OCI-LY7 (cell line): ENCODE measurements at regions not wholly inside any gene's neighbourhood (a gene's known extent, or its start where the extent isn't known, plus 50 kb on each side); places are given as distances from the start of the nearest gene placed in this dataset.

Source experiments
- BruUV-seq: library from RNA; stranded (reverse); fragments of 400-500 nt; replicated peaks from 2 replicates; lab custom pipeline; 2021; lab: Mats Ljungman, UMichigan
- CTCF ChIA-PET: fragments of 300-600 bp; sonication (Branson Sonifier 250); formaldehyde crosslinking; loops from one replicate; lab custom pipeline; 2022; ENCODE audit warnings: antibody characterized with exemption; ENCODE audit not compliant: unreplicated experiment; lab: Charles Lee
- POLR2A ChIA-PET: fragments of 300-600 bp; sonication (Branson Sonifier 250); formaldehyde crosslinking; loops from one replicate; lab custom pipeline; 2022; ENCODE audit warnings: antibody characterized with exemption; lab: Charles Lee
- DNase-seq: peaks from one replicate; pipeline ENCODE4 v3.0.0-alpha.2; 2015; ENCODE audit warnings: low spot score
- H2AFZ ChIP-seq: fragments of 200-600 bp; sonication (generic), shearing (Covaris generic); 2 replicates; pipeline ENCODE4 v1.6.1; 2014; ENCODE audit warnings: mild to moderate bottlenecking, antibody characterized with exemption, low read length, moderate library complexity
- H3K27ac ChIP-seq: fragments of 200-600 bp; sonication (generic); 2 replicates; pipeline ENCODE4 v1.5.1; 2014; ENCODE audit warnings: mixed run types, low read depth, mild to moderate bottlenecking, moderate library complexity, low read length, inconsistent platforms; ENCODE audit not compliant: poor library complexity, severe bottlenecking
- H3K36me3 ChIP-seq: fragments of 200-600 bp; sonication (generic); 2 replicates; pipeline ENCODE4 v1.6.1; 2014; ENCODE audit warnings: mild to moderate bottlenecking, antibody characterized with exemption, low read length, moderate library complexity, mixed read lengths; ENCODE audit not compliant: insufficient read depth
- H3K4me1 ChIP-seq: fragments of 200-600 bp; sonication (generic); 2 replicates; pipeline ENCODE4 v1.5.1; 2014; ENCODE audit warnings: mild to moderate bottlenecking, low read length; ENCODE audit not compliant: insufficient read depth, poor library complexity, severe bottlenecking
- H3K4me2 ChIP-seq: fragments of 200-600 bp; sonication (generic); 2 replicates; pipeline ENCODE4 v1.6.1; 2014; ENCODE audit warnings: mild to moderate bottlenecking, low read length
- H3K4me3 ChIP-seq: fragments of 200-600 bp; sonication (generic); 2 replicates; pipeline ENCODE4 v1.5.1; 2014; ENCODE audit warnings: mild to moderate bottlenecking, low read depth, low read length; ENCODE audit not compliant: poor library complexity, severe bottlenecking
- H3K79me2 ChIP-seq: fragments of 200-600 bp; sonication (generic); 2 replicates; pipeline ENCODE4 v1.6.1; 2016; ENCODE audit warnings: low read depth, mild to moderate bottlenecking, low read length, moderate library complexity, mixed read lengths; ENCODE audit not compliant: insufficient read depth
- H3K9me2 ChIP-seq: fragments of 200-600 bp; sonication (generic); 2 replicates; pipeline ENCODE4 v1.6.1; 2016; ENCODE audit warnings: mild to moderate bottlenecking, low read length, mixed read lengths; ENCODE audit not compliant: insufficient read depth
- H3K9me3 ChIP-seq: fragments of 200-600 bp; sonication (generic); 2 replicates; pipeline ENCODE4 v1.6.1; 2014; ENCODE audit warnings: mild to moderate bottlenecking, mixed run types, low read length, mixed read lengths
- H4K20me1 ChIP-seq: fragments of 200-600 bp; sonication (generic); 2 replicates; pipeline ENCODE4 v1.6.1; 2014; ENCODE audit warnings: mild to moderate bottlenecking, antibody characterized with exemption, low read length, moderate library complexity, mixed read lengths; ENCODE audit not compliant: insufficient read depth
- EZH2phosphoT487 ChIP-seq: fragments of 200-600 bp; sonication (generic); IDR thresholded peaks from 2 replicates; pipeline ENCODE4 v1.6.1; 2018; ENCODE audit warnings: low read depth, borderline replicate concordance, mild to moderate bottlenecking, mixed run types, antibody characterized with exemption, low read length, moderate library complexity, mixed read lengths
- intact Hi-C: fragments of 100-400 bp; cut with micrococcal nuclease; formaldehyde crosslinking; loops from one replicate; pipeline ENCODE4 v1.10.0; 2022; ENCODE audit not compliant: unreplicated experiment
- TF ChIP-seq, protein P1 (sequence below): fragments of 200-600 bp; sonication (generic); conservative IDR thresholded peaks from 2 replicates; pipeline ENCODE4 v1.5.1; 2014; ENCODE audit warnings: mild to moderate bottlenecking, antibody characterized with exemption, low read length, moderate library complexity, mixed read lengths

DNA sequence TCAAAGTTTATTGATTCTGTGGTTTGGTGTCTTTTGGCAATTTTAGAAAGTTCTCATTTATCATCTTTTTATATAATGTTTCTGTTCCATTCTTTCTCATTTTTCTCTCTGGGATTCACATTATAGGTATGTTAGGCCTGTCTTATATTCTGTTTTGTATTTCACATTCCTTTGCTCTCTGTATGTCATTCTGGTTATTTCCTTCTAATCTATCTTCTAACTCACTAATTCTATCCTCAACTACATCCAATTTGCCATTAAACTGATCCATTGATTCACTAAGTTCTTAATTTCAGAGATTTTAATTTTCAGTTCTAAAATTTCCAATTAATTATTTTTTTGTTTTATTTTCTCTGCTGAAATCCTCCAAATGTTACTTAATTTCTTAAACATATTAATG is 234.8 kb downstream of the FOXD2 start:
- Histone ChIP-seq H3K9me3 (peaks cover 16% of the 10 kb centered on the region; the same call in 1 of the 2 replicates), H3K79me2 (no peaks in the 10 kb centered on the region), H3K4me1 (no peaks in the 10 kb centered on the region), H3K36me3 (no peaks in the 10 kb centered on the region), H3K9me2 (no peaks in the 10 kb centered on the region), H2AFZ (no peak overlapping the region), H3K4me3 (no peak overlapping the region), H3K4me2 (no peak overlapping the region), H4K20me1 (no peaks in the 10 kb centered on the region), H3K27ac (no peak overlapping the region)
- ChIA-PET CTCF (no interaction called here), POLR2A (no interaction called here)
- TF ChIP-seq, protein P1, sequence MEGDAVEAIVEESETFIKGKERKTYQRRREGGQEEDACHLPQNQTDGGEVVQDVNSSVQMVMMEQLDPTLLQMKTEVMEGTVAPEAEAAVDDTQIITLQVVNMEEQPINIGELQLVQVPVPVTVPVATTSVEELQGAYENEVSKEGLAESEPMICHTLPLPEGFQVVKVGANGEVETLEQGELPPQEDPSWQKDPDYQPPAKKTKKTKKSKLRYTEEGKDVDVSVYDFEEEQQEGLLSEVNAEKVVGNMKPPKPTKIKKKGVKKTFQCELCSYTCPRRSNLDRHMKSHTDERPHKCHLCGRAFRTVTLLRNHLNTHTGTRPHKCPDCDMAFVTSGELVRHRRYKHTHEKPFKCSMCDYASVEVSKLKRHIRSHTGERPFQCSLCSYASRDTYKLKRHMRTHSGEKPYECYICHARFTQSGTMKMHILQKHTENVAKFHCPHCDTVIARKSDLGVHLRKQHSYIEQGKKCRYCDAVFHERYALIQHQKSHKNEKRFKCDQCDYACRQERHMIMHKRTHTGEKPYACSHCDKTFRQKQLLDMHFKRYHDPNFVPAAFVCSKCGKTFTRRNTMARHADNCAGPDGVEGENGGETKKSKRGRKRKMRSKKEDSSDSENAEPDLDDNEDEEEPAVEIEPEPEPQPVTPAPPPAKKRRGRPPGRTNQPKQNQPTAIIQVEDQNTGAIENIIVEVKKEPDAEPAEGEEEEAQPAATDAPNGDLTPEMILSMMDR, result no peak
- no peak for TF ChIP-seq EZH2phosphoT487
- no TSS peak for BruUV-seq
- no peak for DNase-seq
- intact Hi-C loops, result no loop called here

- Histone ChIP-seq H3K36me3 (no peaks in the 10 kb centered on the region), H4K20me1 (no peaks in the 10 kb centered on the region), H3K9me2 (no peaks in the 10 kb centered on the region), H3K79me2 (no peaks in the 10 kb centered on the region), H3K4me3 (no peak overlapping the region), H3K4me2 (no peak overlapping the region), H3K4me1 (no peaks in the 10 kb centered on the region), H3K9me3 (peaks cover 16% of the 10 kb centered on the region; the same call in 1 of the 2 replicates), H2AFZ (no peak overlapping the region), H3K27ac (no peak overlapping the region)
- no TSS peak for BruUV-seq
- TF ChIP-seq, protein P1, result no peak
- TF ChIP-seq EZH2phosphoT487, result no peak
- DNase-seq, result no peak
- POLR2A ChIA-PET, result no interaction called here
- intact Hi-C loops, result no loop called here
- CTCF ChIA-PET, result no interaction called here
These were observed 236.3 kb downstream of the FOXD2 start for GRCh38 chr1:47674189-47674588.

DNA sequence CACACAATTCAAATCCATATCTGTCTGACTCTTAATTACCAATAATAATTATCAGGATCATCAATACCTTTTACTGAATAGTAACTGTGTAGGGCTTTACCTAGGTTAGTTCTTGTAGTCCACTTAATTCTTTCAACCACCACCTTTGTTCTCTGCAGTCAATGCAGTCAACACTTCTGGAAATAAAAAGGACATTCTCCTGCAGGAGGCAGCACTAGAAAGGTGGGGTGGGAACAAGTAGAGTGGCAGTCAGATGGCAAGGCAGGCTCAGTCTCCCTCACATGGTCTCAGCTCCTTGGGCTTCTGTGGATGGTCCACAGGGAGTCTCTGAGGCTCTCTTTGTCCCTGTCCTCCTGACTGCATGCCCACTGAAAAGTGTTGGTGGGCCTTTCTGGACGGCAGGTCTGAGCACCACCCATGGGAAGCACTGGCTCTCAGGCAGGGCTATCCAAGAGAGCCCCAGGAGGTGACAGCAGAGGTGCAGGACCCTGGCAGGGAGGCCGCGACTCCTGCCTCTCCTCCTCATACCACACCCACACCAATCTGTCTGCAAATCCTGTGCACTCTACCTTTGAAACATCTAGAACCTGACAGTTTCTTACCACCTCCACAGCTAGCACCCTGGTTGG is 237.3 kb downstream of the FOXD2 start:
- Histone ChIP-seq H3K9me2 (no peaks in the 10 kb centered on the region), H3K4me2 (no peak overlapping the region), H3K4me3 (no peak overlapping the region), H3K9me3 (peaks cover 16% of the 10 kb centered on the region; the same call in 1 of the 2 replicates), H3K36me3 (no peaks in the 10 kb centered on the region), H3K79me2 (no peaks in the 10 kb centered on the region), H3K4me1 (no peaks in the 10 kb centered on the region), H3K27ac (no peak overlapping the region), H2AFZ (no peak overlapping the region), H4K20me1 (no peaks in the 10 kb centered on the region)
- POLR2A ChIA-PET, result no interaction called here
- BruUV-seq, result no TSS peak
- no peak for TF ChIP-seq EZH2phosphoT487
- TF ChIP-seq, protein P1, result no peak
- CTCF ChIA-PET, result no interaction called here
- intact Hi-C loops, result no loop called here
- DNase-seq, result no peak
